HEK293T (cell line): ENCODE measurements at regions not wholly inside any gene's neighbourhood (a gene's known extent, or its start where the extent isn't known, plus 50 kb on each side); places are given as distances from the start of the nearest gene placed in this dataset.

ENCODE experiments used
- ARNT ChIP-seq: fragments of 450-650 bp; IDR thresholded peaks from 2 replicates; pipeline ENCODE4 v1.6.1; 2017; ENCODE audit warnings: mild to moderate bottlenecking
- BHLHE40 ChIP-seq: fragments of 450-650 bp; IDR thresholded peaks from 2 replicates; pipeline ENCODE4 v1.6.1; 2016; ENCODE audit warnings: mild to moderate bottlenecking, moderate library complexity, borderline replicate concordance
- ELF4 ChIP-seq: fragments of 450-650 bp; IDR thresholded peaks from 2 replicates; pipeline ENCODE4 v1.6.1; 2017; ENCODE audit warnings: antibody characterized with exemption
- FOXA1 ChIP-seq: fragments of 450-650 bp; IDR thresholded peaks from 2 replicates; pipeline ENCODE4 v1.6.1; 2016; ENCODE audit warnings: mild to moderate bottlenecking
- FOXK2 ChIP-seq: fragments of 450-650 bp; IDR thresholded peaks from 2 replicates; pipeline ENCODE4 v1.6.1; 2016; ENCODE audit warnings: mild to moderate bottlenecking
- L3MBTL2 ChIP-seq: fragments of 450-650 bp; conservative IDR thresholded peaks from 2 replicates; pipeline ENCODE4 v1.6.1; 2016; ENCODE audit warnings: mild to moderate bottlenecking
- LEF1 ChIP-seq: fragments of 450-650 bp; IDR thresholded peaks from 2 replicates; pipeline ENCODE4 v1.6.1; 2017; ENCODE audit warnings: mild to moderate bottlenecking, borderline replicate concordance
- NFRKB ChIP-seq: fragments of 450-650 bp; IDR thresholded peaks from 2 replicates; pipeline ENCODE4 v1.6.1; 2016; ENCODE audit warnings: mild to moderate bottlenecking, moderate library complexity
- PKNOX1 ChIP-seq: fragments of 450-650 bp; IDR thresholded peaks from 2 replicates; pipeline ENCODE4 v1.6.1; 2016
- SP1 ChIP-seq: fragments of 450-650 bp; IDR thresholded peaks from 2 replicates; pipeline ENCODE4 v1.6.1; 2017
- SUZ12 ChIP-seq: fragments of 450-650 bp; IDR thresholded peaks from 2 replicates; pipeline ENCODE4 v1.6.1; 2016; ENCODE audit warnings: mild to moderate bottlenecking
- TARDBP ChIP-seq: fragments of 450-650 bp; IDR thresholded peaks from 2 replicates; pipeline ENCODE4 v1.6.1; 2016

- TF ChIP-seq ELF4 (no peak), SP1 (no peak), TARDBP (no peak), BHLHE40 (no peak), SUZ12 (no peak), L3MBTL2 (no peak), PKNOX1 (no peak), LEF1 (no peak), ARNT (no peak), NFRKB (no peak), FOXA1 (no peak), FOXK2 (no peak)
Observed at GRCh38 chr12:127162902-127163301, 1104.1 kb upstream of the TMEM132C start.
